Neural cell (in vitro differentiated cells): ENCODE measurements at regions not wholly inside any gene's neighbourhood (a gene's known extent, or its start where the extent isn't known, plus 50 kb on each side); places are given as distances from the start of the nearest gene placed in this dataset.

Experiments
- EP300 ChIP-seq: fragments of 450-650 bp; conservative IDR thresholded peaks from 2 replicates; pipeline ENCODE4 v1.6.1; 2014; ENCODE audit warnings: antibody characterized with exemption, mild to moderate bottlenecking, moderate library complexity; ENCODE audit not compliant: poor library complexity, severe bottlenecking
- EZH2 ChIP-seq: fragments of 200-600, 300-800 bp; shearing (Covaris generic), sonication (generic); IDR thresholded peaks from 2 replicates; pipeline ENCODE4 v1.6.1; 2014; ENCODE audit warnings: antibody characterized with exemption, low read length, borderline replicate concordance, mild to moderate bottlenecking; ENCODE audit not compliant: insufficient read depth, poor library complexity, severe bottlenecking
- MXI1 ChIP-seq: fragments of 450-650 bp; conservative IDR thresholded peaks from 2 replicates; pipeline ENCODE4 v1.6.1; 2014; ENCODE audit warnings: antibody characterized with exemption, mild to moderate bottlenecking; ENCODE audit not compliant: poor library complexity, severe bottlenecking
- RAD21 ChIP-seq: fragments of 450-650 bp; conservative IDR thresholded peaks from 2 replicates; pipeline ENCODE4 v1.6.1; 2014; ENCODE audit warnings: antibody characterized with exemption, mild to moderate bottlenecking, moderate library complexity
- SMC3 ChIP-seq: fragments of 450-650 bp; conservative IDR thresholded peaks from 2 replicates; pipeline ENCODE4 v1.6.1; 2014; ENCODE audit warnings: antibody characterized with exemption, mild to moderate bottlenecking, moderate library complexity; ENCODE audit not compliant: poor library complexity
- TF ChIP-seq, protein P1 (sequence below): fragments of 450-650 bp; IDR thresholded peaks from 2 replicates; pipeline ENCODE4 v1.5.1; 2014; ENCODE audit warnings: antibody characterized with exemption, mild to moderate bottlenecking, moderate library complexity; ENCODE audit not compliant: poor library complexity, severe bottlenecking
- TF ChIP-seq, protein P2 (sequence below): IDR thresholded peaks from 2 replicates; pipeline ENCODE4 v1.6.1; 2012; ENCODE audit warnings: borderline replicate concordance

- TF ChIP-seq EP300 (no peak), SMC3 (no peak), RAD21 (no peak), MXI1 (no peak), EZH2 (no peak)
- TF ChIP-seq, protein P1, sequence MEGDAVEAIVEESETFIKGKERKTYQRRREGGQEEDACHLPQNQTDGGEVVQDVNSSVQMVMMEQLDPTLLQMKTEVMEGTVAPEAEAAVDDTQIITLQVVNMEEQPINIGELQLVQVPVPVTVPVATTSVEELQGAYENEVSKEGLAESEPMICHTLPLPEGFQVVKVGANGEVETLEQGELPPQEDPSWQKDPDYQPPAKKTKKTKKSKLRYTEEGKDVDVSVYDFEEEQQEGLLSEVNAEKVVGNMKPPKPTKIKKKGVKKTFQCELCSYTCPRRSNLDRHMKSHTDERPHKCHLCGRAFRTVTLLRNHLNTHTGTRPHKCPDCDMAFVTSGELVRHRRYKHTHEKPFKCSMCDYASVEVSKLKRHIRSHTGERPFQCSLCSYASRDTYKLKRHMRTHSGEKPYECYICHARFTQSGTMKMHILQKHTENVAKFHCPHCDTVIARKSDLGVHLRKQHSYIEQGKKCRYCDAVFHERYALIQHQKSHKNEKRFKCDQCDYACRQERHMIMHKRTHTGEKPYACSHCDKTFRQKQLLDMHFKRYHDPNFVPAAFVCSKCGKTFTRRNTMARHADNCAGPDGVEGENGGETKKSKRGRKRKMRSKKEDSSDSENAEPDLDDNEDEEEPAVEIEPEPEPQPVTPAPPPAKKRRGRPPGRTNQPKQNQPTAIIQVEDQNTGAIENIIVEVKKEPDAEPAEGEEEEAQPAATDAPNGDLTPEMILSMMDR, result no peak
- TF ChIP-seq, protein P2, sequence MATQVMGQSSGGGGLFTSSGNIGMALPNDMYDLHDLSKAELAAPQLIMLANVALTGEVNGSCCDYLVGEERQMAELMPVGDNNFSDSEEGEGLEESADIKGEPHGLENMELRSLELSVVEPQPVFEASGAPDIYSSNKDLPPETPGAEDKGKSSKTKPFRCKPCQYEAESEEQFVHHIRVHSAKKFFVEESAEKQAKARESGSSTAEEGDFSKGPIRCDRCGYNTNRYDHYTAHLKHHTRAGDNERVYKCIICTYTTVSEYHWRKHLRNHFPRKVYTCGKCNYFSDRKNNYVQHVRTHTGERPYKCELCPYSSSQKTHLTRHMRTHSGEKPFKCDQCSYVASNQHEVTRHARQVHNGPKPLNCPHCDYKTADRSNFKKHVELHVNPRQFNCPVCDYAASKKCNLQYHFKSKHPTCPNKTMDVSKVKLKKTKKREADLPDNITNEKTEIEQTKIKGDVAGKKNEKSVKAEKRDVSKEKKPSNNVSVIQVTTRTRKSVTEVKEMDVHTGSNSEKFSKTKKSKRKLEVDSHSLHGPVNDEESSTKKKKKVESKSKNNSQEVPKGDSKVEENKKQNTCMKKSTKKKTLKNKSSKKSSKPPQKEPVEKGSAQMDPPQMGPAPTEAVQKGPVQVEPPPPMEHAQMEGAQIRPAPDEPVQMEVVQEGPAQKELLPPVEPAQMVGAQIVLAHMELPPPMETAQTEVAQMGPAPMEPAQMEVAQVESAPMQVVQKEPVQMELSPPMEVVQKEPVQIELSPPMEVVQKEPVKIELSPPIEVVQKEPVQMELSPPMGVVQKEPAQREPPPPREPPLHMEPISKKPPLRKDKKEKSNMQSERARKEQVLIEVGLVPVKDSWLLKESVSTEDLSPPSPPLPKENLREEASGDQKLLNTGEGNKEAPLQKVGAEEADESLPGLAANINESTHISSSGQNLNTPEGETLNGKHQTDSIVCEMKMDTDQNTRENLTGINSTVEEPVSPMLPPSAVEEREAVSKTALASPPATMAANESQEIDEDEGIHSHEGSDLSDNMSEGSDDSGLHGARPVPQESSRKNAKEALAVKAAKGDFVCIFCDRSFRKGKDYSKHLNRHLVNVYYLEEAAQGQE, result no peak
Measured at GRCh38 chr3:105987809-105988208, 119.0 kb upstream of the CBLB start.
